Liver (tissue), 8 donors: ENCODE measurements at regions not wholly inside any gene's neighbourhood (a gene's known extent, or its start where the extent isn't known, plus 50 kb on each side); places are given as distances from the start of the nearest gene placed in this dataset.

Experiments used
- DNase-seq: peaks from one replicate; pipeline ENCODE4 v3.0.0-alpha.2; 2017; ENCODE audit warnings: low spot score
- H3K27ac ChIP-seq, 2 donors: one replicate each; pipeline ENCODE4 v1.7.0; 2013; ENCODE audit warnings: inconsistent platforms in 2 of 2, low read length in 2 of 2, control low read depth in 1 of 2, low read depth in 1 of 2, mild to moderate bottlenecking in 1 of 2
- H3K27me3 ChIP-seq, 4 donors: one replicate each; pipeline versions ENCODE4 v1.6.1 to v1.7.0; 2013; ENCODE audit warnings: low read length in 3 of 4, inconsistent platforms in 1 of 4, mild to moderate bottlenecking in 1 of 4, moderate library complexity in 1 of 4; ENCODE audit not compliant: control insufficient read depth in 4 of 4, insufficient read depth in 4 of 4
- H3K36me3 ChIP-seq, 4 donors: one replicate each; pipeline versions ENCODE4 v1.6.1 to v1.7.0; 2013; ENCODE audit warnings: low read length in 3 of 4, mild to moderate bottlenecking in 3 of 4, low read depth in 1 of 4, moderate library complexity in 1 of 4; ENCODE audit not compliant: control insufficient read depth in 4 of 4, insufficient read depth in 3 of 4
- H3K4me1 ChIP-seq, 4 donors: one replicate each; pipeline versions ENCODE4 v1.6.1 to v1.7.0; 2013; ENCODE audit warnings: low read length in 3 of 4, mild to moderate bottlenecking in 3 of 4, moderate library complexity in 1 of 4; ENCODE audit not compliant: control insufficient read depth in 4 of 4, insufficient read depth in 4 of 4
- H3K4me3 ChIP-seq, 3 donors: one replicate each; pipeline versions ENCODE4 v1.6.1 to v1.7.0; 2013; ENCODE audit warnings: low read length in 3 of 3, control low read depth in 1 of 3, low read depth in 1 of 3, mild to moderate bottlenecking in 1 of 3
- H3K9ac ChIP-seq, 2 donors: one replicate each; pipeline ENCODE4 v1.7.0; 2013; ENCODE audit warnings: low read length in 2 of 2, mild to moderate bottlenecking in 2 of 2, moderate library complexity in 2 of 2, control low read depth in 1 of 2, low read depth in 1 of 2
- H3K9me3 ChIP-seq, 4 donors: one replicate each; pipeline versions ENCODE4 v1.6.1 to v1.7.0; 2013; ENCODE audit warnings: low read length in 3 of 4; ENCODE audit not compliant: control insufficient read depth in 4 of 4
- EGR1 ChIP-seq, 2 donors: IDR thresholded peaks; 2 replicates each; pipeline ENCODE4 v1.6.1; 2016 to 2018; ENCODE audit warnings: antibody characterized with exemption in 2 of 2, low read depth in 2 of 2
- FOXA1 ChIP-seq: IDR thresholded peaks from 2 replicates; pipeline ENCODE4 v1.6.1; 2016; ENCODE audit warnings: antibody characterized with exemption
- FOXA2 ChIP-seq: IDR thresholded peaks from 2 replicates; pipeline ENCODE4 v1.6.1; 2016; ENCODE audit warnings: antibody characterized with exemption
- GABPA ChIP-seq, 2 donors: IDR thresholded peaks in 1 of 2; conservative IDR thresholded peaks in 1 of 2; 2 replicates each; pipeline ENCODE4 v1.6.1; 2016; ENCODE audit warnings: antibody characterized with exemption in 2 of 2, mild to moderate bottlenecking in 1 of 2, moderate library complexity in 1 of 2
- HNF4A ChIP-seq, 2 donors: conservative IDR thresholded peaks; 2 replicates each; pipeline ENCODE4 v1.6.1; 2016; ENCODE audit warnings: antibody characterized with exemption in 2 of 2, mild to moderate bottlenecking in 2 of 2
- HNF4G ChIP-seq: IDR thresholded peaks from 2 replicates; pipeline ENCODE4 v1.6.1; 2016; ENCODE audit warnings: antibody characterized with exemption
- JUND ChIP-seq, 2 donors: IDR thresholded peaks; 2 replicates each; pipeline ENCODE4 v1.6.1; 2016; ENCODE audit warnings: antibody characterized with exemption in 2 of 2
- NR2F2 ChIP-seq: IDR thresholded peaks from 2 replicates; pipeline ENCODE4 v1.6.1; 2016; ENCODE audit warnings: antibody characterized with exemption
- RAD21 ChIP-seq, 2 donors: IDR thresholded peaks; 2 replicates each; pipeline ENCODE4 v1.6.1; 2016; ENCODE audit warnings: antibody characterized with exemption in 2 of 2, mild to moderate bottlenecking in 2 of 2
- RXRA ChIP-seq, 2 donors: IDR thresholded peaks; 2 replicates each; pipeline ENCODE4 v1.6.1; 2017 to 2018; ENCODE audit warnings: antibody characterized with exemption in 2 of 2, mild to moderate bottlenecking in 1 of 2
- SP1 ChIP-seq: IDR thresholded peaks from 2 replicates; pipeline ENCODE4 v1.6.1; 2018; ENCODE audit warnings: antibody characterized with exemption, mild to moderate bottlenecking
- TAF1 ChIP-seq: conservative IDR thresholded peaks from 2 replicates; pipeline ENCODE4 v1.6.1; 2016; ENCODE audit warnings: antibody characterized with exemption, mild to moderate bottlenecking
- YY1 ChIP-seq: IDR thresholded peaks from 2 replicates; pipeline ENCODE4 v1.6.1; 2016; ENCODE audit warnings: antibody characterized with exemption, mild to moderate bottlenecking
- WGBS: extraction: QIAGEN DNeasy Blood & Tissue Kit; methylation state at CpG from one replicate; pipeline ENCODE4 v1.1.7; 2013; 5-methylcytosine and 5-hydroxymethylcytosine counted together
- TF ChIP-seq, protein P1 (sequence below): IDR thresholded peaks from 2 replicates; pipeline ENCODE4 v1.6.1; 2016; ENCODE audit warnings: antibody characterized with exemption
- TF ChIP-seq, protein P2 (sequence below): IDR thresholded peaks from 2 replicates; pipeline ENCODE4 v1.6.1; 2016; ENCODE audit warnings: antibody characterized with exemption
- TF ChIP-seq, protein P3 (sequence below): IDR thresholded peaks from 2 replicates; pipeline ENCODE4 v1.6.1; 2016; ENCODE audit warnings: antibody characterized with exemption, mild to moderate bottlenecking
- TF ChIP-seq, protein P4 (sequence below): IDR thresholded peaks from 2 replicates; pipeline ENCODE4 v1.6.1; 2016; ENCODE audit warnings: antibody characterized with exemption
- TF ChIP-seq, protein P5 (sequence below): fragments of 150-350 bp; IDR thresholded peaks from 2 replicates; pipeline ENCODE4 v1.5.1; 2017; ENCODE audit warnings: improper control_type of control experiment, low read depth, low read length; ENCODE audit not compliant: missing input control
- donor health status: healthy.
- donor health status: healthy.
- donor health status: healthy.
- donor health status: healthy.
- donor health status: healthy.

DNA sequence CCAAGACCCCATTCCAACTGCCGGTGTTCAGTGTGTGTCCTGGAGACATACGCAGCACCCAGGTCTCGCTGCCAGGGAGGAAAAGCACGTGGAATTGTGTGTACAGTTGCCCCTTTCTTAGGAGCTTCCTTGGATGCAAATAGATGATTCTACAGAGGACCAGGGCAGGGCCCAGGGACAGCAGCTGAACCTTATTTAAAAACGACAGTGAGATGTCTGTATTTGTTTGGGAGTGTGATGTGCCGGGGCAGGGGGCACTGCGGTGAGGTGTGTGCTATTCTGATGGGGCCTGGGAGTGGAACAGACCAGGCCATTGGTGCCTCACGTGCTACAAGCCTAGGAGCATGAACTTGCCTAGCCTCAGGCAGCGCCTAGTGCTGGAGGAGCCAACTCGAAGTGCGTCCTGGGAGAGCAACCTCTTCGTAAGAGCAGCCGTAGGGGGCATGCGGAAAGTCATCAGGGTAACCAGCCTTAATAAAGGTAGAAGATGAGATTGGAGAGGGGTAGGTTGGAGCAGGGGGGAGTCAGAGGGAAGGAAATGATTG, 98.3 kb upstream of the ESRRB start:
- no peaks in the 10 kb centered on the region for H3K36me3 ChIP-seq
- H3K9ac ChIP-seq: no peak overlapping the region
- no peak for TF ChIP-seq FOXA1
- no peak for TF ChIP-seq RAD21 (IDR thresholded peaks at IDR 0.05)
- no peak for TF ChIP-seq HNF4A (conservative IDR thresholded peaks at IDR 0.05)
- no peak for TF ChIP-seq JUND (IDR thresholded peaks at IDR 0.05)
- TF ChIP-seq, protein P1, sequence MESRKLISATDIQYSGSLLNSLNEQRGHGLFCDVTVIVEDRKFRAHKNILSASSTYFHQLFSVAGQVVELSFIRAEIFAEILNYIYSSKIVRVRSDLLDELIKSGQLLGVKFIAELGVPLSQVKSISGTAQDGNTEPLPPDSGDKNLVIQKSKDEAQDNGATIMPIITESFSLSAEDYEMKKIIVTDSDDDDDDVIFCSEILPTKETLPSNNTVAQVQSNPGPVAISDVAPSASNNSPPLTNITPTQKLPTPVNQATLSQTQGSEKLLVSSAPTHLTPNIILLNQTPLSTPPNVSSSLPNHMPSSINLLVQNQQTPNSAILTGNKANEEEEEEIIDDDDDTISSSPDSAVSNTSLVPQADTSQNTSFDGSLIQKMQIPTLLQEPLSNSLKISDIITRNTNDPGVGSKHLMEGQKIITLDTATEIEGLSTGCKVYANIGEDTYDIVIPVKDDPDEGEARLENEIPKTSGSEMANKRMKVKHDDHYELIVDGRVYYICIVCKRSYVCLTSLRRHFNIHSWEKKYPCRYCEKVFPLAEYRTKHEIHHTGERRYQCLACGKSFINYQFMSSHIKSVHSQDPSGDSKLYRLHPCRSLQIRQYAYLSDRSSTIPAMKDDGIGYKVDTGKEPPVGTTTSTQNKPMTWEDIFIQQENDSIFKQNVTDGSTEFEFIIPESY: no peak
- TF ChIP-seq, protein P2, sequence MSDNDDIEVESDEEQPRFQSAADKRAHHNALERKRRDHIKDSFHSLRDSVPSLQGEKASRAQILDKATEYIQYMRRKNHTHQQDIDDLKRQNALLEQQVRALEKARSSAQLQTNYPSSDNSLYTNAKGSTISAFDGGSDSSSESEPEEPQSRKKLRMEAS: no peak
- TF ChIP-seq, protein P3, sequence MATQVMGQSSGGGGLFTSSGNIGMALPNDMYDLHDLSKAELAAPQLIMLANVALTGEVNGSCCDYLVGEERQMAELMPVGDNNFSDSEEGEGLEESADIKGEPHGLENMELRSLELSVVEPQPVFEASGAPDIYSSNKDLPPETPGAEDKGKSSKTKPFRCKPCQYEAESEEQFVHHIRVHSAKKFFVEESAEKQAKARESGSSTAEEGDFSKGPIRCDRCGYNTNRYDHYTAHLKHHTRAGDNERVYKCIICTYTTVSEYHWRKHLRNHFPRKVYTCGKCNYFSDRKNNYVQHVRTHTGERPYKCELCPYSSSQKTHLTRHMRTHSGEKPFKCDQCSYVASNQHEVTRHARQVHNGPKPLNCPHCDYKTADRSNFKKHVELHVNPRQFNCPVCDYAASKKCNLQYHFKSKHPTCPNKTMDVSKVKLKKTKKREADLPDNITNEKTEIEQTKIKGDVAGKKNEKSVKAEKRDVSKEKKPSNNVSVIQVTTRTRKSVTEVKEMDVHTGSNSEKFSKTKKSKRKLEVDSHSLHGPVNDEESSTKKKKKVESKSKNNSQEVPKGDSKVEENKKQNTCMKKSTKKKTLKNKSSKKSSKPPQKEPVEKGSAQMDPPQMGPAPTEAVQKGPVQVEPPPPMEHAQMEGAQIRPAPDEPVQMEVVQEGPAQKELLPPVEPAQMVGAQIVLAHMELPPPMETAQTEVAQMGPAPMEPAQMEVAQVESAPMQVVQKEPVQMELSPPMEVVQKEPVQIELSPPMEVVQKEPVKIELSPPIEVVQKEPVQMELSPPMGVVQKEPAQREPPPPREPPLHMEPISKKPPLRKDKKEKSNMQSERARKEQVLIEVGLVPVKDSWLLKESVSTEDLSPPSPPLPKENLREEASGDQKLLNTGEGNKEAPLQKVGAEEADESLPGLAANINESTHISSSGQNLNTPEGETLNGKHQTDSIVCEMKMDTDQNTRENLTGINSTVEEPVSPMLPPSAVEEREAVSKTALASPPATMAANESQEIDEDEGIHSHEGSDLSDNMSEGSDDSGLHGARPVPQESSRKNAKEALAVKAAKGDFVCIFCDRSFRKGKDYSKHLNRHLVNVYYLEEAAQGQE: no peak
- no peak for TF ChIP-seq RXRA (IDR thresholded peaks at IDR 0.05)
- TF ChIP-seq SP1: no peak
- no peak for TF ChIP-seq EGR1 (IDR thresholded peaks at IDR 0.05; ENCODE audit: low read depth in 2 of 2)
- TF ChIP-seq NR2F2: no peak
- TF ChIP-seq FOXA2: no peak
- TF ChIP-seq YY1: no peak
- TF ChIP-seq, protein P4, sequence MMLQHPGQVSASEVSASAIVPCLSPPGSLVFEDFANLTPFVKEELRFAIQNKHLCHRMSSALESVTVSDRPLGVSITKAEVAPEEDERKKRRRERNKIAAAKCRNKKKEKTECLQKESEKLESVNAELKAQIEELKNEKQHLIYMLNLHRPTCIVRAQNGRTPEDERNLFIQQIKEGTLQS: no peak
- TF ChIP-seq, protein P5, sequence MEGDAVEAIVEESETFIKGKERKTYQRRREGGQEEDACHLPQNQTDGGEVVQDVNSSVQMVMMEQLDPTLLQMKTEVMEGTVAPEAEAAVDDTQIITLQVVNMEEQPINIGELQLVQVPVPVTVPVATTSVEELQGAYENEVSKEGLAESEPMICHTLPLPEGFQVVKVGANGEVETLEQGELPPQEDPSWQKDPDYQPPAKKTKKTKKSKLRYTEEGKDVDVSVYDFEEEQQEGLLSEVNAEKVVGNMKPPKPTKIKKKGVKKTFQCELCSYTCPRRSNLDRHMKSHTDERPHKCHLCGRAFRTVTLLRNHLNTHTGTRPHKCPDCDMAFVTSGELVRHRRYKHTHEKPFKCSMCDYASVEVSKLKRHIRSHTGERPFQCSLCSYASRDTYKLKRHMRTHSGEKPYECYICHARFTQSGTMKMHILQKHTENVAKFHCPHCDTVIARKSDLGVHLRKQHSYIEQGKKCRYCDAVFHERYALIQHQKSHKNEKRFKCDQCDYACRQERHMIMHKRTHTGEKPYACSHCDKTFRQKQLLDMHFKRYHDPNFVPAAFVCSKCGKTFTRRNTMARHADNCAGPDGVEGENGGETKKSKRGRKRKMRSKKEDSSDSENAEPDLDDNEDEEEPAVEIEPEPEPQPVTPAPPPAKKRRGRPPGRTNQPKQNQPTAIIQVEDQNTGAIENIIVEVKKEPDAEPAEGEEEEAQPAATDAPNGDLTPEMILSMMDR: no peak
- TF ChIP-seq HNF4G: no peak
- TF ChIP-seq GABPA (IDR thresholded peaks at IDR 0.05 in 1 of 2, conservative IDR thresholded peaks at IDR 0.05 in 1 of 2): no peak
- no peak for TF ChIP-seq TAF1
- H3K9me3 ChIP-seq: no peaks in the 10 kb centered on the region
- DNase-seq: no peak
- no peak overlapping the region for H3K27ac ChIP-seq
- H3K4me3 ChIP-seq: no peak overlapping the region
- no peaks in the 10 kb centered on the region for H3K4me1 ChIP-seq
- H3K27me3 ChIP-seq: no peaks in the 10 kb centered on the region
- 86% methylated on average over 14 of the region's 14 CpGs for WGBS
